WTC11 (cell line): ENCODE measurements at regions not wholly inside any gene's neighbourhood (a gene's known extent, or its start where the extent isn't known, plus 50 kb on each side); places are given as distances from the start of the nearest gene placed in this dataset.

Experiments used
- ATAC-seq: fragments of 200-7000 bp; cut with Tn5 transposase; 2 replicates; pipeline ENCODE4 v1.10.0; 2021; ENCODE audit warnings: mild to moderate bottlenecking, moderate library complexity
- CTCF ChIA-PET: fragments of 300-600 bp; sonication (Branson Sonifier 250); formaldehyde crosslinking; loops from one replicate; lab custom pipeline; 2021; ENCODE audit warnings: antibody characterized with exemption; lab: Charles Lee
- POLR2A ChIA-PET: fragments of 350-600 bp; sonication (Branson Sonifier 250); formaldehyde crosslinking; loops from one replicate; lab custom pipeline; 2021; ENCODE audit warnings: antibody characterized with exemption; lab: Charles Lee
- DNase-seq: peaks from one replicate; pipeline ENCODE4 v3.0.0; 2021; ENCODE audit warnings: low spot score
- H3K27ac Mint-ChIP-seq: 2 replicates; pipeline ENCODE4 v1.8.0; 2021; ENCODE audit warnings: mixed read lengths
- H3K27me3 Mint-ChIP-seq: 2 replicates; pipeline ENCODE4 v1.8.0; 2021; ENCODE audit warnings: low read depth, mild to moderate bottlenecking, moderate library complexity, mixed read lengths
- H3K36me3 Mint-ChIP-seq: 2 replicates; pipeline ENCODE4 v1.8.0; 2021; ENCODE audit warnings: mixed read lengths
- H3K4me1 Mint-ChIP-seq: 2 replicates; pipeline ENCODE4 v1.8.0; 2022; ENCODE audit warnings: mixed read lengths
- H3K4me3 Mint-ChIP-seq: 2 replicates; pipeline ENCODE4 v1.8.0; 2021; ENCODE audit warnings: mild to moderate bottlenecking, moderate library complexity, mixed read lengths
- H3K9me3 Mint-ChIP-seq: 2 replicates; pipeline ENCODE4 v1.8.0; 2021; ENCODE audit warnings: mixed read lengths
- ELF4 ChIP-seq: sonication (generic); formaldehyde crosslinking; IDR thresholded peaks from 2 replicates; pipeline ENCODE4 v1.8.1; 2022; ENCODE audit warnings: low read depth, mild to moderate bottlenecking, moderate library complexity, missing genetic modification reagents
- ESRRA ChIP-seq: sonication (generic); formaldehyde crosslinking; IDR thresholded peaks from 2 replicates; pipeline ENCODE4 v1.8.1; 2022; ENCODE audit warnings: mild to moderate bottlenecking, missing genetic modification reagents, borderline replicate concordance
- HMGA2 ChIP-seq: fragments of 250-450 bp; sonication (Bioruptor Pico); IDR thresholded peaks from 2 replicates; pipeline ENCODE4 v1.4.0; 2021; ENCODE audit warnings: mild to moderate bottlenecking, moderate library complexity
- NFE2L1 ChIP-seq: sonication (generic); formaldehyde crosslinking; IDR thresholded peaks from 2 replicates; pipeline ENCODE4 v1.8.1; 2023; ENCODE audit warnings: missing genetic modification reagents
- NR1H2 ChIP-seq: sonication (generic); formaldehyde crosslinking; IDR thresholded peaks from 2 replicates; pipeline ENCODE4 v1.9.0; 2021; ENCODE audit warnings: mild to moderate bottlenecking, moderate library complexity, missing genetic modification reagents
- NR2C2 ChIP-seq: sonication (generic); formaldehyde crosslinking; IDR thresholded peaks from 2 replicates; pipeline ENCODE4 v1.8.0; 2022; ENCODE audit warnings: mild to moderate bottlenecking, missing genetic modification reagents
- TP53 ChIP-seq: sonication (generic); formaldehyde crosslinking; IDR thresholded peaks from 2 replicates; pipeline ENCODE4 v1.8.1; 2023; ENCODE audit warnings: mild to moderate bottlenecking, missing genetic modification reagents
- ZBTB43 ChIP-seq: sonication (generic); formaldehyde crosslinking; IDR thresholded peaks from 2 replicates; pipeline ENCODE4 v1.8.1; 2023; ENCODE audit warnings: mild to moderate bottlenecking, missing genetic modification reagents
- ZMAT4 ChIP-seq: fragments of 250-450 bp; sonication (Bioruptor Pico); IDR thresholded peaks from 2 replicates; pipeline ENCODE4 v1.9.0; 2021; ENCODE audit warnings: mild to moderate bottlenecking
- ZNF281 ChIP-seq: sonication (generic); formaldehyde crosslinking; IDR thresholded peaks from 2 replicates; pipeline ENCODE4 v1.8.0; 2023; ENCODE audit warnings: mild to moderate bottlenecking, missing genetic modification reagents
- ZNF416 ChIP-seq: fragments of 250-450 bp; sonication (Bioruptor Pico); IDR thresholded peaks from 2 replicates; pipeline ENCODE4 v1.9.0; 2021; ENCODE audit warnings: mild to moderate bottlenecking, inconsistent platforms
- ZNF423 ChIP-seq: fragments of 250-450 bp; sonication (Bioruptor Pico); IDR thresholded peaks from 2 replicates; pipeline ENCODE4 v2.1.2; 2022; ENCODE audit warnings: mild to moderate bottlenecking, moderate library complexity
- ZNF512 ChIP-seq: sonication (generic); formaldehyde crosslinking; IDR thresholded peaks from 2 replicates; pipeline ENCODE4 v1.8.1; 2022; ENCODE audit warnings: missing genetic modification reagents, borderline replicate concordance
- TF ChIP-seq, protein P1 (sequence below): sonication (generic); formaldehyde crosslinking; conservative IDR thresholded peaks from 2 replicates; pipeline ENCODE4 v1.8.1; 2023; ENCODE audit warnings: mild to moderate bottlenecking, low read depth, missing genetic modification reagents, moderate library complexity
- TF ChIP-seq, protein P2 (sequence below): sonication (generic); formaldehyde crosslinking; IDR thresholded peaks from 2 replicates; pipeline ENCODE4 v1.8.1; 2023; ENCODE audit warnings: mild to moderate bottlenecking, missing genetic modification reagents
- TF ChIP-seq, protein P3 (sequence below): sonication (generic); formaldehyde crosslinking; IDR thresholded peaks from 2 replicates; pipeline ENCODE4 v1.8.0; 2022; ENCODE audit warnings: mild to moderate bottlenecking, missing genetic modification reagents
- TF ChIP-seq, protein P4 (sequence below): fragments of 250-450 bp; sonication (Bioruptor Pico); IDR thresholded peaks from 2 replicates; pipeline ENCODE4 v1.9.0; 2021; ENCODE audit warnings: moderate library complexity, mild to moderate bottlenecking, inconsistent platforms, borderline replicate concordance

- Mint-ChIP-seq H3K27me3 (no peaks in the 10 kb centered on the region), H3K27ac (no peak overlapping the region), H3K4me1 (peaks cover 10% of the 10 kb centered on the region; the same call in 1 of the 2 replicates), H3K4me3 (no peak overlapping the region), H3K36me3 (no peaks in the 10 kb centered on the region), H3K9me3 (peaks cover under 1% of the 10 kb centered on the region; the same call in 1 of the 2 replicates)
- TF ChIP-seq NR1H2 (CRISPR knock-in tag) = no peak
- TF ChIP-seq, protein P1, sequence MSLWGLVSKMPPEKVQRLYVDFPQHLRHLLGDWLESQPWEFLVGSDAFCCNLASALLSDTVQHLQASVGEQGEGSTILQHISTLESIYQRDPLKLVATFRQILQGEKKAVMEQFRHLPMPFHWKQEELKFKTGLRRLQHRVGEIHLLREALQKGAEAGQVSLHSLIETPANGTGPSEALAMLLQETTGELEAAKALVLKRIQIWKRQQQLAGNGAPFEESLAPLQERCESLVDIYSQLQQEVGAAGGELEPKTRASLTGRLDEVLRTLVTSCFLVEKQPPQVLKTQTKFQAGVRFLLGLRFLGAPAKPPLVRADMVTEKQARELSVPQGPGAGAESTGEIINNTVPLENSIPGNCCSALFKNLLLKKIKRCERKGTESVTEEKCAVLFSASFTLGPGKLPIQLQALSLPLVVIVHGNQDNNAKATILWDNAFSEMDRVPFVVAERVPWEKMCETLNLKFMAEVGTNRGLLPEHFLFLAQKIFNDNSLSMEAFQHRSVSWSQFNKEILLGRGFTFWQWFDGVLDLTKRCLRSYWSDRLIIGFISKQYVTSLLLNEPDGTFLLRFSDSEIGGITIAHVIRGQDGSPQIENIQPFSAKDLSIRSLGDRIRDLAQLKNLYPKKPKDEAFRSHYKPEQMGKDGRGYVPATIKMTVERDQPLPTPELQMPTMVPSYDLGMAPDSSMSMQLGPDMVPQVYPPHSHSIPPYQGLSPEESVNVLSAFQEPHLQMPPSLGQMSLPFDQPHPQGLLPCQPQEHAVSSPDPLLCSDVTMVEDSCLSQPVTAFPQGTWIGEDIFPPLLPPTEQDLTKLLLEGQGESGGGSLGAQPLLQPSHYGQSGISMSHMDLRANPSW (CRISPR knock-in tag) = no peak
- TF ChIP-seq ZNF416 (CRISPR knock-in tag) = no peak
- no peak for TF ChIP-seq TP53 (CRISPR knock-in tag)
- TF ChIP-seq ELF4 (CRISPR knock-in tag) = no peak
- no peak for TF ChIP-seq ZMAT4
- TF ChIP-seq, protein P2, sequence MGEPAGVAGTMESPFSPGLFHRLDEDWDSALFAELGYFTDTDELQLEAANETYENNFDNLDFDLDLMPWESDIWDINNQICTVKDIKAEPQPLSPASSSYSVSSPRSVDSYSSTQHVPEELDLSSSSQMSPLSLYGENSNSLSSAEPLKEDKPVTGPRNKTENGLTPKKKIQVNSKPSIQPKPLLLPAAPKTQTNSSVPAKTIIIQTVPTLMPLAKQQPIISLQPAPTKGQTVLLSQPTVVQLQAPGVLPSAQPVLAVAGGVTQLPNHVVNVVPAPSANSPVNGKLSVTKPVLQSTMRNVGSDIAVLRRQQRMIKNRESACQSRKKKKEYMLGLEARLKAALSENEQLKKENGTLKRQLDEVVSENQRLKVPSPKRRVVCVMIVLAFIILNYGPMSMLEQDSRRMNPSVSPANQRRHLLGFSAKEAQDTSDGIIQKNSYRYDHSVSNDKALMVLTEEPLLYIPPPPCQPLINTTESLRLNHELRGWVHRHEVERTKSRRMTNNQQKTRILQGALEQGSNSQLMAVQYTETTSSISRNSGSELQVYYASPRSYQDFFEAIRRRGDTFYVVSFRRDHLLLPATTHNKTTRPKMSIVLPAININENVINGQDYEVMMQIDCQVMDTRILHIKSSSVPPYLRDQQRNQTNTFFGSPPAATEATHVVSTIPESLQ = no peak
- no peak for TF ChIP-seq NR2C2
- no peak for TF ChIP-seq ZBTB43 (CRISPR knock-in tag)
- no peak for TF ChIP-seq HMGA2 (CRISPR knock-in tag)
- TF ChIP-seq, protein P3, sequence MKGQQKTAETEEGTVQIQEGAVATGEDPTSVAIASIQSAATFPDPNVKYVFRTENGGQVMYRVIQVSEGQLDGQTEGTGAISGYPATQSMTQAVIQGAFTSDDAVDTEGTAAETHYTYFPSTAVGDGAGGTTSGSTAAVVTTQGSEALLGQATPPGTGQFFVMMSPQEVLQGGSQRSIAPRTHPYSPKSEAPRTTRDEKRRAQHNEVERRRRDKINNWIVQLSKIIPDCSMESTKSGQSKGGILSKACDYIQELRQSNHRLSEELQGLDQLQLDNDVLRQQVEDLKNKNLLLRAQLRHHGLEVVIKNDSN (CRISPR knock-in tag) = no peak
- no peak for DNase-seq
- ATAC-seq = no peak
- ChIA-PET CTCF (interaction anchor here (1.0 kb wide), 1 partner anchor 31 kb away, joined by 3 read pairs; no protein-coding TSS in a partner anchor), POLR2A (no interaction called here)
Observed at GRCh38 chr7:28328146-28328545, 84.2 kb upstream of the CREB5 start.

GRCh38 chr7:28328822-28329660 lies 83.3 kb upstream of the CREB5 start:
- no peak for DNase-seq
- ChIA-PET POLR2A (no interaction called here), CTCF (interaction anchor here (1.0 to 1.2 kb wide), 2 partner anchors 32 to 34 kb away, joined by 3 to 4 read pairs; no protein-coding TSS in a partner anchor)
- Mint-ChIP-seq H3K9me3 (peaks cover 8% of the 10 kb centered on the region), H3K36me3 (no peaks in the 10 kb centered on the region), H3K27ac (peak overlapping the region; percentile 14; the same call in 1 of the 2 replicates), H3K4me3 (no peak overlapping the region), H3K27me3 (no peaks in the 10 kb centered on the region), H3K4me1 (peaks cover 10% of the 10 kb centered on the region; the same call in 1 of the 2 replicates)
- ATAC-seq = no peak
- TF ChIP-seq NFE2L1 = no peak
- TF ChIP-seq ESRRA = no peak
- TF ChIP-seq, protein P4, sequence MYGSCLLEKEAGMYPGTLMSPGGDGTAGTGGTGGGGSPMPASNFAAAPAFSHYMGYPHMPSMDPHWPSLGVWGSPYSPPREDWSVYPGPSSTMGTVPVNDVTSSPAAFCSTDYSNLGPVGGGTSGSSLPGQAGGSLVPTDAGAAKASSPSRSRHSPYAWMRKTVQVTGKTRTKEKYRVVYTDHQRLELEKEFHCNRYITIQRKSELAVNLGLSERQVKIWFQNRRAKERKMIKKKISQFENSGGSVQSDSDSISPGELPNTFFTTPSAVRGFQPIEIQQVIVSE (CRISPR knock-in tag) = no peak
- TF ChIP-seq ZNF423 (CRISPR knock-in tag) = no peak
- TF ChIP-seq, protein P3 (CRISPR knock-in tag) = no peak
- no peak for TF ChIP-seq ZNF512
- TF ChIP-seq ZNF281 (CRISPR knock-in tag) = no peak
